ENCODE measurements at regions not wholly inside any gene's neighbourhood (a gene's known extent, or its start where the extent isn't known, plus 50 kb on each side); places are given as distances from the start of the nearest gene placed in this dataset.

DNA sequence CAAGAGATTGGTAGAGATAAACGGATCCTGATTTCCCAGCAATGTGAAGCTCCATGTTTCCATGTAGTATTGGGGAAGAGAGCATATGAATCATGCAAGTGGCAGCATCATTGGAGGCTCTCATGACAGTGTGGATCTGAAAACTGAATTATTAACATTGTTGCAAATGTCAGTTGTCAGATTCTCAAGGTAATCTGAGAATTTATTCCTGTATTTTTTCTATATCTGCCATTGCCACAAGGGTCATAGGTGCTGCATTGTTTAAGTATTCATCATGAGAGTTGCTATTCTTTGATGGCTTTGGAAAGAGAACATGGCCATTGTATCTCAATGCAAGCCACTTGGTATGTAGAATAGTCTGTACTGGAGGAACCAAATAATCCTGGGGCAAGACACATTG is 1217.0 kb upstream of the ZEB2 start:
- H3K27ac Mint-ChIP-seq = no peak overlapping the region
- no peaks in the 10 kb centered on the region for H3K36me3 Mint-ChIP-seq (ENCODE audit: low read depth)
- peaks cover 3% of the 10 kb centered on the region for H3K9me3 Mint-ChIP-seq
- H3K27me3 Mint-ChIP-seq = no peaks in the 10 kb centered on the region
- POLR2A ChIA-PET = no interaction called here
- CTCF ChIA-PET = no interaction called here
- DNase-seq = no peak
- peaks cover 2% of the 10 kb centered on the region for H3K4me1 Mint-ChIP-seq
- no peak overlapping the region for H3K4me3 Mint-ChIP-seq

DNA sequence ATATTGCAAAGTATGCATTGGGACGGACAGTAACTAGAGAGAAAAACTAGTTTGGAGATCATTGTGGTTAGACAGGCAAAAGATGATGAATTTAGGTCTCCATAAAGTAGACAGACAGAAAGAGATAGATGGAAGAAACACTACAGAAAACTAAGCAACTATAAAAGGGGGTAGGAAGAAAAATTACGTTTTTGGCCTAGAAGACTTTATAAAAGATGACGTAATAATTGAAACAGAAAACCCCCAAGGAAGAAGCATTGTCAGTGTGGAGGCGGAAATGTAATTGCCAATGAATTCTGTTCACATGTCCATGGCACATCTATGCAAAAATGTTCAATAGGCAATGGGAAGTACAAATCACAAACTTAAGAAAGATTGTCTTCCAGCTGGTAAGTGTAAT is 1211.5 kb upstream of the ZEB2 start:
- ChIA-PET POLR2A (no interaction called here), CTCF (no interaction called here)
- no peaks in the 10 kb centered on the region for H3K9me3 Mint-ChIP-seq
- H3K27me3 Mint-ChIP-seq = no peaks in the 10 kb centered on the region
- no peaks in the 10 kb centered on the region for H3K4me1 Mint-ChIP-seq
- DNase-seq = no peak
- no peaks in the 10 kb centered on the region for H3K36me3 Mint-ChIP-seq (ENCODE audit: low read depth)
- no peak overlapping the region for H3K27ac Mint-ChIP-seq
- H3K4me3 Mint-ChIP-seq = no peak overlapping the region

DNA sequence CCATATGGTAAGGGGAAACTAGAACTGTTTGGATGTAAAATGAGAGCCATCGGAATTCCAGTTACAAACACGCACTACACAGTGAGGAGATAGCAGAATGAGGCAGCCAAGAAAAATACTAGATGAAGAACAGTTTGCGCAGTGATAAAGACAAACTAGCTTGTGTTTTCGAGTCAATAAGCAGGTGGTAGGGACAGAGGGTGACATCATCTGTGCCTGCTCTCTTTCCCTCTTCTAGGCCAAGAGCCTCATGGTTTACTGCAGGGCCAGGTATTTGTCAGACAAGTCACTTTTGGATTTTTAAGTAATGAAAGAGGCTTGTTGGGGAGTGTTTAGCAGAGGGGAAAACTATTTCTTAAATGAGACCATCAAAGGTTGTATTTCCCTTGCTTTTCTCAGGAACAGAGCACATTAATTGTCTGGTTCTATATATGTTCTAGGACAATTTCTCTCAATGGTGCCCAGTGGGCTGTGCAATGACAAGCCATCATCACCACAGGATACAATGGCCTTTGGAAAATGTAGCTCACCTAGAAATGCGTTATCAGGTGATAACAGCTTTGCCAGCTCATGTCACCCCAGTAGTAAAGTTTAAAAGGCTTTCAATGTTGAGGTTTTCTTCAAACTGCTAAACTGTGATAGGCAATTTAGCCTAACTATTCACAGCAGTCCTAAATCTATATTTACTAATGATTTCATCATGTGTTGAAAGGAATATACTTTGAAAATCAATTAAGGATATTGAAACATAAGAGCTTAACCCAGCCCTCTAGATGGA is 1210.3 kb upstream of the ZEB2 start:
- no peak for DNase-seq
- no peak overlapping the region for H3K4me3 Mint-ChIP-seq
- ChIA-PET POLR2A (no interaction called here), CTCF (no interaction called here)
- no peaks in the 10 kb centered on the region for H3K36me3 Mint-ChIP-seq (ENCODE audit: low read depth)
- H3K9me3 Mint-ChIP-seq = peaks cover 3% of the 10 kb centered on the region
- H3K27ac Mint-ChIP-seq = no peak overlapping the region
- H3K4me1 Mint-ChIP-seq = no peaks in the 10 kb centered on the region
- H3K27me3 Mint-ChIP-seq = no peaks in the 10 kb centered on the region

DNA sequence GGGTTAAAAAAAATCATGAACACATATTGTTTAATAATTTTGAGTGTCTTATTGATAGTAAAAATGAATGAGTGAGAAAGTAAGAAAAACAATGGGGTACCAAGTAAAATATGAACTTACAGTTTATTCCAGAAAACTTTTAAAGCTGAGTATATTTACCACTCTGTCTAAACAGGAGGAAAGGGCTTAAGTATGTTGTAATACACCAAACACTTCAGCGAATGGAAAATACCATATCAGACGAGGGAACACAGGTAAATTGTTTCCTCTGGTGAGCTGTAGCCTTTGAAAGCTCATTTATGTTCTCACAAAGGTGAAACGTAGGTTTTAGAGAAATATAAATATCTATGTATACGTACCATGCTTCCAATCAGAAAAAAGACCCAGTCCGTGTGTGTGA is 1209.6 kb upstream of the ZEB2 start:
- POLR2A ChIA-PET = no interaction called here
- Mint-ChIP-seq H3K36me3 (ENCODE audit: low read depth) (no peaks in the 10 kb centered on the region), H3K27ac (no peak overlapping the region), H3K9me3 (peaks cover 3% of the 10 kb centered on the region), H3K27me3 (no peaks in the 10 kb centered on the region), H3K4me3 (no peak overlapping the region), H3K4me1 (no peaks in the 10 kb centered on the region)
- no peak for DNase-seq
- CTCF ChIA-PET = no interaction called here

GRCh38 chr2:145728511-145728910 is 1208.6 kb upstream of the ZEB2 start:
- POLR2A ChIA-PET = no interaction called here
- Mint-ChIP-seq H3K27ac (no peak overlapping the region), H3K4me1 (no peaks in the 10 kb centered on the region), H3K9me3 (peaks cover 3% of the 10 kb centered on the region), H3K4me3 (no peak overlapping the region), H3K27me3 (no peaks in the 10 kb centered on the region), H3K36me3 (ENCODE audit: low read depth) (no peaks in the 10 kb centered on the region)
- CTCF ChIA-PET = no interaction called here
- DNase-seq = no peak

DNA sequence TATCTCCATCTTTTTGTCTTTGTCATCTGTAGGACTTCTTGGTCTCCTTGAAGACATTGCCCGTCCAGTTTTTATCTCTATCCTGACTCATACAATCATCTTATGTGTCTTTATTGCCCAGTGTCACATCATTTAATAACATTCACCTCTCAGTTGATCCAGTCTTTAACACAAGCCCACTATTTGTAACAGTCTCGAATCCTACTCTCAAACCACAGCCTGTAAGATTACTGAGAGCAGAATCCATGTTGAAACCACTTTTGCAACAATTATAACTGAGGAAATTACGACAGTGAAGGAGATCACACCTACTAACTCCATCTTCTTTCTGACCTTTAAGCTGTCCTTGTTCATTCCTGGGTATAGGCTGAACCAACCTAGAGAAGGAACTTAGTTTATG is 1206.0 kb upstream of the ZEB2 start:
- ChIA-PET POLR2A (no interaction called here), CTCF (no interaction called here)
- Mint-ChIP-seq H3K4me1 (no peaks in the 10 kb centered on the region), H3K36me3 (ENCODE audit: low read depth) (no peaks in the 10 kb centered on the region), H3K9me3 (peaks cover 5% of the 10 kb centered on the region), H3K4me3 (no peak overlapping the region), H3K27me3 (no peaks in the 10 kb centered on the region), H3K27ac (no peak overlapping the region)
- no peak for DNase-seq

- Mint-ChIP-seq H3K36me3 (ENCODE audit: low read depth) (no peaks in the 10 kb centered on the region), H3K4me3 (no peak overlapping the region), H3K4me1 (no peaks in the 10 kb centered on the region), H3K27me3 (no peaks in the 10 kb centered on the region), H3K9me3 (peaks cover 5% of the 10 kb centered on the region), H3K27ac (no peak overlapping the region)
- ChIA-PET CTCF (interaction anchor here (0.6 kb wide), 1 partner anchor 37 kb away, joined by 3 read pairs; no protein-coding TSS in a partner anchor), POLR2A (no interaction called here)
- DNase-seq = no peak
Measured at GRCh38 chr2:145724311-145724898, 1204.5 kb upstream of the ZEB2 start.

- H3K36me3 Mint-ChIP-seq (ENCODE audit: low read depth) = no peaks in the 10 kb centered on the region
- ChIA-PET POLR2A (no interaction called here), CTCF (interaction anchor here (0.6 kb wide), 1 partner anchor 38 kb away, joined by 3 read pairs; no protein-coding TSS in a partner anchor)
- H3K4me1 Mint-ChIP-seq = no peaks in the 10 kb centered on the region
- no peaks in the 10 kb centered on the region for H3K27me3 Mint-ChIP-seq
- DNase-seq = no peak
- H3K4me3 Mint-ChIP-seq = no peak overlapping the region
- H3K27ac Mint-ChIP-seq = no peak overlapping the region
- H3K9me3 Mint-ChIP-seq = peaks cover 5% of the 10 kb centered on the region
Measured at GRCh38 chr2:145723872-145724271, 1204.0 kb upstream of the ZEB2 start.

DNA sequence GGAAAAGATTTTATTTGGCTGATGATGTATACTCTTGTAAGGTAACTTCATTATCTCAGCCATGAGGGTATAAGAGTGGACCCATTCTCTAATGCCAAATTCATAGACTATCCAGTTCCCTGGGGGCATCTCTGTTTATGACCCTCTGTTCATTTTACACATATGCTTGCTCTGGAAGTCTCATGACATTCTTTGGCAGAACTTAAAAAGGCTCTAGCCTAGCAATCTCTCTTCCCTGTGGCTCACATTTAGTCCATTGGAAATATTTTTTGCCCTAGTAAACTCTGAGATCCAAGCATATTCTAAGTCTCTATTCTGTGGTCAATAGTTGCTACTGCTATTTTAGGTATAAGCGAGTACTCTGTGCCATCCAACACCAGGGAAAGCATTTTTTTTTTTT is 1201.8 kb upstream of the ZEB2 start:
- Mint-ChIP-seq H3K9me3 (peaks cover 5% of the 10 kb centered on the region), H3K36me3 (ENCODE audit: low read depth) (no peaks in the 10 kb centered on the region), H3K27me3 (no peaks in the 10 kb centered on the region), H3K27ac (no peak overlapping the region), H3K4me1 (no peaks in the 10 kb centered on the region), H3K4me3 (no peak overlapping the region)
- ChIA-PET POLR2A (no interaction called here), CTCF (no interaction called here)
- no peak for DNase-seq

DNA sequence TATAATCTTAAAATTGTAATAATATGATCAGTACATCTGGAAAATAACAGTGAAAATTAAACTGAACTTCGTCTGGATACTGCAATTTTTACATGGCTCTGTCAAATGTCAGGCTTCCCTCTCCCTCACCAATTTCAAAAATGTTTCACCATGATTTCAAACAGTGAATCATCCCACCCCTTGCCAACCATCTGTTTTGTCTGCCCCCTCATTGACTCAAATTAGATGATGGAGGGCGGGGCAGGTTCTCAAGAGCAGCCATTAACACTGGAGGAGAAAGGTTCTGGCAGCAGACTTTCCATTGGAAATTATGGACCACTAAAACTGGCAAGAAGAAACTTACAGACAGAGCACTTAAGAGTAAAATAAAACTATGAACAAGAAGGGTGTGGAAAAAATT is 1195.7 kb upstream of the ZEB2 start:
- Mint-ChIP-seq H3K36me3 (ENCODE audit: low read depth) (no peaks in the 10 kb centered on the region), H3K4me3 (no peak overlapping the region), H3K27me3 (no peaks in the 10 kb centered on the region), H3K4me1 (no peaks in the 10 kb centered on the region), H3K9me3 (no peaks in the 10 kb centered on the region), H3K27ac (no peak overlapping the region)
- ChIA-PET CTCF (no interaction called here), POLR2A (no interaction called here)
- no peak for DNase-seq

GRCh38 chr2:145710303-145710702 is 1190.4 kb upstream of the ZEB2 start:
- peaks cover 5% of the 10 kb centered on the region for H3K9me3 Mint-ChIP-seq
- H3K36me3 Mint-ChIP-seq (ENCODE audit: low read depth) = no peaks in the 10 kb centered on the region
- POLR2A ChIA-PET = no interaction called here
- H3K4me3 Mint-ChIP-seq = no peak overlapping the region
- H3K27ac Mint-ChIP-seq = no peak overlapping the region
- no peaks in the 10 kb centered on the region for H3K27me3 Mint-ChIP-seq
- no peak for DNase-seq
- H3K4me1 Mint-ChIP-seq = no peaks in the 10 kb centered on the region
- CTCF ChIA-PET = no interaction called here

GRCh38 chr2:145702305-145702704 is 1182.4 kb upstream of the ZEB2 start:
- peaks cover 2% of the 10 kb centered on the region for H3K9me3 Mint-ChIP-seq
- POLR2A ChIA-PET = no interaction called here
- no peaks in the 10 kb centered on the region for H3K4me1 Mint-ChIP-seq
- DNase-seq = no peak
- CTCF ChIA-PET = no interaction called here
- no peaks in the 10 kb centered on the region for H3K36me3 Mint-ChIP-seq (ENCODE audit: low read depth)
- no peak overlapping the region for H3K27ac Mint-ChIP-seq
- no peak overlapping the region for H3K4me3 Mint-ChIP-seq
- no peaks in the 10 kb centered on the region for H3K27me3 Mint-ChIP-seq

DNA sequence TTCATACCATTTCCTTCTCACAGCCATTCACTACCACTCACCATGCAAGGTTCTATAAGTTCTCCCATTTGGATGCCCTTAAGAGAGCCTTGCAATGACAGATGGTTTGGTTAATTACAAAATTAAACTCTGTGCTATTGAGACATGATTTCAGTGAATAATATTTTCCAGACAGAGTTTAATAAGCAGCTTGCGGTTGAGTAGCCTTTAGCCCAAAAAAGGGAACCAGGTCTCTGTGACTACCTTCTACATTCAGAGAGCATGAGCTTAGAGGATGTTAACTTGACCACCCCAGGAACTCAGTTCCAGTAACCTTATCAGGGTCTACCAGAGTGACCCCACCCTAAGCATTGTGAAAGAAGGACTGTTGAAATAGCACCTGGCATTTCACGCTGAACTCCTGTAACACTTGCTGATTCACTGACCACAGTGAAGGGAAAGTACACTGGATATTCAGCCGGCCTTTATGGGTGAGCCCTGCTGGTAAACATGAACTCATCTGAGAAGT is 1173.1 kb upstream of the ZEB2 start:
- DNase-seq = no peak
- CTCF ChIA-PET = no interaction called here
- Mint-ChIP-seq H3K36me3 (ENCODE audit: low read depth) (no peaks in the 10 kb centered on the region), H3K9me3 (no peaks in the 10 kb centered on the region), H3K27me3 (no peaks in the 10 kb centered on the region), H3K4me3 (no peak overlapping the region), H3K4me1 (no peaks in the 10 kb centered on the region), H3K27ac (no peak overlapping the region)
- POLR2A ChIA-PET = no interaction called here

- Mint-ChIP-seq H3K9me3 (no peaks in the 10 kb centered on the region), H3K27ac (no peak overlapping the region), H3K27me3 (no peaks in the 10 kb centered on the region), H3K36me3 (ENCODE audit: low read depth) (no peaks in the 10 kb centered on the region), H3K4me3 (no peak overlapping the region), H3K4me1 (no peaks in the 10 kb centered on the region)
- CTCF ChIA-PET = no interaction called here
- no peak for DNase-seq
- POLR2A ChIA-PET = no interaction called here
Measured at GRCh38 chr2:145691659-145692058, 1171.7 kb upstream of the ZEB2 start.
